ENCODE measurements at regions not wholly inside any gene's neighbourhood (a gene's known extent, or its start where the extent isn't known, plus 50 kb on each side); places are given as distances from the start of the nearest gene placed in this dataset.

GRCh38 chr2:15866563-15867193, 73.7 kb upstream of the MYCN start:
- no peak for DNase-seq (ENCODE audit: low spot score)

GRCh38 chr2:15867194-15868171, 72.9 kb upstream of the MYCN start:
- no peak for DNase-seq (ENCODE audit: low spot score)

- no peak for DNase-seq (ENCODE audit: low spot score)
Measured at GRCh38 chr2:15868186-15868585, 72.2 kb upstream of the MYCN start.

- DNase-seq (ENCODE audit: low spot score) = no peak
Measured at GRCh38 chr2:15868704-15869103, 71.6 kb upstream of the MYCN start.

GRCh38 chr2:15869396-15869795, 71.0 kb upstream of the MYCN start:
- no peak for DNase-seq (ENCODE audit: low spot score)

GRCh38 chr2:15869871-15870270, 70.5 kb upstream of the MYCN start:
- no peak for DNase-seq (ENCODE audit: low spot score)

GRCh38 chr2:15870565-15870964, 69.8 kb upstream of the MYCN start:
- DNase-seq (ENCODE audit: low spot score) = no peak

- DNase-seq (ENCODE audit: low spot score) = no peak
Measured at GRCh38 chr2:15871239-15871783, 69.0 kb upstream of the MYCN start.

GRCh38 chr2:15872854-15873253, 67.5 kb upstream of the MYCN start:
- DNase-seq (ENCODE audit: low spot score) = no peak

GRCh38 chr2:15874321-15874720, 66.0 kb upstream of the MYCN start:
- no peak for DNase-seq (ENCODE audit: low spot score)

GRCh38 chr2:15874854-15875804, 65.2 kb upstream of the MYCN start:
- no peak for DNase-seq (ENCODE audit: low spot score)

GRCh38 chr2:15875969-15876705, 64.2 kb upstream of the MYCN start:
- no peak for DNase-seq (ENCODE audit: low spot score)

GRCh38 chr2:15880226-15881119, 59.9 kb upstream of the MYCN start:
- no peak for DNase-seq (ENCODE audit: low spot score)

GRCh38 chr2:15881120-15881433, 59.3 kb upstream of the MYCN start:
- no peak for DNase-seq (ENCODE audit: low spot score)

- no peak for DNase-seq (ENCODE audit: low spot score)
Measured at GRCh38 chr2:15881676-15882075, 58.7 kb upstream of the MYCN start.

- DNase-seq (ENCODE audit: low spot score) = no peak
Measured at GRCh38 chr2:15882761-15883497, 57.4 kb upstream of the MYCN start.

GRCh38 chr2:15883684-15884083, 56.7 kb upstream of the MYCN start:
- DNase-seq (ENCODE audit: low spot score) = no peak

GRCh38 chr2:15884790-15885189, 55.6 kb upstream of the MYCN start:
- DNase-seq (ENCODE audit: low spot score) = no peak

- DNase-seq (ENCODE audit: low spot score) = no peak
Measured at GRCh38 chr2:15886231-15886630, 54.1 kb upstream of the MYCN start.

Measured in kidney capillary endothelial cell (primary cell).